OCI-LY1 (cell line): ENCODE measurements at regions not wholly inside any gene's neighbourhood (a gene's known extent, or its start where the extent isn't known, plus 50 kb on each side); places are given as distances from the start of the nearest gene placed in this dataset.

Experiments
- H2AFZ ChIP-seq: fragments of 200-600 bp; sonication (generic), shearing (Covaris generic); 2 replicates; pipeline ENCODE4 v1.6.0; 2014; ENCODE audit warnings: antibody characterized with exemption, mild to moderate bottlenecking, low read length
- H3F3A ChIP-seq: fragments of 200-600 bp; sonication (generic), shearing (Covaris generic); 2 replicates; pipeline ENCODE4 v1.6.0; 2014; ENCODE audit warnings: mild to moderate bottlenecking, antibody characterized with exemption, low read length, moderate library complexity; ENCODE audit not compliant: insufficient read depth
- H3K27ac ChIP-seq: fragments of 200-600 bp; sonication (generic); 2 replicates; pipeline ENCODE4 v1.5.1; 2014; ENCODE audit warnings: low read length, mixed run types, mild to moderate bottlenecking, low read depth; ENCODE audit not compliant: poor library complexity, severe bottlenecking
- H3K27me3 ChIP-seq: fragments of 200-600 bp; sonication (generic); 2 replicates; pipeline ENCODE4 v1.6.0; 2014; ENCODE audit warnings: antibody characterized with exemption, mild to moderate bottlenecking, low read length, moderate library complexity; ENCODE audit not compliant: insufficient read depth
- H3K36me3 ChIP-seq: fragments of 200-600 bp; sonication (generic); 2 replicates; pipeline ENCODE4 v1.6.1; 2014; ENCODE audit warnings: mild to moderate bottlenecking, antibody characterized with exemption, low read length, moderate library complexity, mixed read lengths; ENCODE audit not compliant: insufficient read depth
- H3K4me1 ChIP-seq: fragments of 200-600 bp; sonication (generic); 2 replicates; pipeline ENCODE4 v1.5.1; 2014; ENCODE audit warnings: mild to moderate bottlenecking, low read length, moderate library complexity; ENCODE audit not compliant: insufficient read depth, severe bottlenecking
- H3K4me2 ChIP-seq: fragments of 200-600 bp; sonication (generic), shearing (Covaris generic); 2 replicates; pipeline ENCODE4 v1.6.1; 2014; ENCODE audit warnings: low read length
- H3K4me3 ChIP-seq: fragments of 200-600 bp; sonication (generic); 2 replicates; pipeline ENCODE4 v1.5.1; 2014; ENCODE audit warnings: low read length, low read depth, mild to moderate bottlenecking, mixed read lengths; ENCODE audit not compliant: poor library complexity, severe bottlenecking
- H3K79me2 ChIP-seq: fragments of 200-600 bp; shearing (Covaris generic); 2 replicates; pipeline ENCODE4 v1.6.1; 2016; ENCODE audit warnings: mixed run types, low read length, mixed read lengths; ENCODE audit not compliant: insufficient read depth
- H3K9ac ChIP-seq: fragments of 200-600 bp; sonication (generic), shearing (Covaris generic); 2 replicates; pipeline ENCODE4 v1.6.1; 2014; ENCODE audit warnings: mild to moderate bottlenecking, low read length, mixed read lengths
- H3K9me2 ChIP-seq: fragments of 200-600 bp; sonication (generic), shearing (Covaris generic); 2 replicates; pipeline ENCODE4 v1.6.1; 2014; ENCODE audit warnings: low read depth, mild to moderate bottlenecking, low read length, mixed read lengths
- H3K9me3 ChIP-seq: fragments of 200-600 bp; shearing (Covaris generic); 2 replicates; pipeline ENCODE4 v1.6.1; 2014; ENCODE audit warnings: low read length, mixed read lengths
- H4K20me1 ChIP-seq: fragments of 200-600 bp; sonication (generic), shearing (Covaris generic); 2 replicates; pipeline ENCODE4 v1.6.0; 2016; ENCODE audit warnings: mild to moderate bottlenecking, low read length; ENCODE audit not compliant: insufficient read depth
- EZH2 ChIP-seq: fragments of 200-600 bp; sonication (generic), shearing (Covaris generic); IDR thresholded peaks from 2 replicates; pipeline ENCODE4 v1.8.0; 2017; ENCODE audit warnings: borderline replicate concordance, mixed run types, mild to moderate bottlenecking, antibody characterized with exemption, low read length, moderate library complexity, mixed read lengths
- TF ChIP-seq, protein P1 (sequence below): fragments of 200-600 bp; sonication (generic), shearing (Covaris generic); IDR thresholded peaks from 2 replicates; pipeline ENCODE4 v1.5.1; 2017; ENCODE audit warnings: mild to moderate bottlenecking, antibody characterized with exemption, low read length, moderate library complexity, mixed read lengths

DNA sequence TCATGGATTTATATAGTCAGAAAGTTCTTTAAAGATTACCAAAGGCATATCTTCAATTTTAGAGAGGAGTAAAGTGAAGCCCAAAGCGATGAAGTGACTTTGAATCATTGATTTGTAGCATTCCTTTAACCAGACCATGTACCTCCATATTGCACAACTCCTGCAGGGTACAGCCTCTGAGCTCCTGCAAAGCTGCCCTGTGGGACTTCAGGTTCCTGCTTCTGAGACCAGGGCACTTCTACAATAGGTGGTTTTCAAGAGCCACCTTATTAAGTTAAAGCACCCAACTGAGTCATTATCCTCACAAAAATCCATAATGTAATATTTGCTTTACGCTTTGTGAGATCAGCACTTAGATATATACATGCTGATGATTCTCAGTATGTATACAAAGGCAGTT, 270.7 kb upstream of the RGS17 start:
- no peak overlapping the region for H3K4me3 ChIP-seq
- TF ChIP-seq, protein P1, sequence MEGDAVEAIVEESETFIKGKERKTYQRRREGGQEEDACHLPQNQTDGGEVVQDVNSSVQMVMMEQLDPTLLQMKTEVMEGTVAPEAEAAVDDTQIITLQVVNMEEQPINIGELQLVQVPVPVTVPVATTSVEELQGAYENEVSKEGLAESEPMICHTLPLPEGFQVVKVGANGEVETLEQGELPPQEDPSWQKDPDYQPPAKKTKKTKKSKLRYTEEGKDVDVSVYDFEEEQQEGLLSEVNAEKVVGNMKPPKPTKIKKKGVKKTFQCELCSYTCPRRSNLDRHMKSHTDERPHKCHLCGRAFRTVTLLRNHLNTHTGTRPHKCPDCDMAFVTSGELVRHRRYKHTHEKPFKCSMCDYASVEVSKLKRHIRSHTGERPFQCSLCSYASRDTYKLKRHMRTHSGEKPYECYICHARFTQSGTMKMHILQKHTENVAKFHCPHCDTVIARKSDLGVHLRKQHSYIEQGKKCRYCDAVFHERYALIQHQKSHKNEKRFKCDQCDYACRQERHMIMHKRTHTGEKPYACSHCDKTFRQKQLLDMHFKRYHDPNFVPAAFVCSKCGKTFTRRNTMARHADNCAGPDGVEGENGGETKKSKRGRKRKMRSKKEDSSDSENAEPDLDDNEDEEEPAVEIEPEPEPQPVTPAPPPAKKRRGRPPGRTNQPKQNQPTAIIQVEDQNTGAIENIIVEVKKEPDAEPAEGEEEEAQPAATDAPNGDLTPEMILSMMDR = no peak
- no peak for TF ChIP-seq EZH2
- H3K27me3 ChIP-seq = no peaks in the 10 kb centered on the region
- no peaks in the 10 kb centered on the region for H3K79me2 ChIP-seq
- H3F3A ChIP-seq = no peaks in the 10 kb centered on the region
- no peaks in the 10 kb centered on the region for H4K20me1 ChIP-seq
- no peak overlapping the region for H2AFZ ChIP-seq
- H3K27ac ChIP-seq = no peak overlapping the region
- H3K36me3 ChIP-seq = no peaks in the 10 kb centered on the region
- H3K9ac ChIP-seq = no peak overlapping the region
- H3K9me2 ChIP-seq = no peaks in the 10 kb centered on the region
- no peak overlapping the region for H3K4me2 ChIP-seq
- no peaks in the 10 kb centered on the region for H3K9me3 ChIP-seq
- H3K4me1 ChIP-seq = no peaks in the 10 kb centered on the region

DNA sequence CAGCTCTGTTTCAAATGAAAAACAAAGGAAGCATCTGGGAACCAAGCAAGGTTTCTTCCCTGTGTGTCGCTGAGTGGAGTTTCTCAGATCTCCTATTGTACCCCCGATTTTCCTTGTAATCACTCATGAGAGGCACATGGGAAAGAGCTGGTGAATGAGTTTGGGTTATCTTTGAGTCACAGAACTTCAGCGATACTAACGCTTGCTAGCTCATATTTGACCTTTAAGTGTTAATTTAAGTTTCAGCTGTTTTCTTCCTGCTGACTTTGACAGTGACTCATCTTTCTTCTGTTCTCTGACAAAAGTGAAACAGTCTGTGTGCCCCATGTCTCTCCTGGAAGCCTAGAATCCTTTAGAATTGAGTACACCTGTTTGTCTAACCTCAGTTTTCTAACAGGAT, 261.1 kb upstream of the RGS17 start:
- Histone ChIP-seq H3K9me2 (no peaks in the 10 kb centered on the region), H3K27me3 (no peaks in the 10 kb centered on the region), H3K36me3 (no peaks in the 10 kb centered on the region), H3K9me3 (no peaks in the 10 kb centered on the region), H3K4me1 (no peaks in the 10 kb centered on the region), H4K20me1 (no peaks in the 10 kb centered on the region), H3K4me2 (no peak overlapping the region), H3K79me2 (no peaks in the 10 kb centered on the region), H3K27ac (no peak overlapping the region), H3F3A (no peaks in the 10 kb centered on the region), H3K4me3 (no peak overlapping the region), H3K9ac (no peak overlapping the region), H2AFZ (no peak overlapping the region)
- no peak for TF ChIP-seq EZH2
- TF ChIP-seq, protein P1 = no peak

DNA sequence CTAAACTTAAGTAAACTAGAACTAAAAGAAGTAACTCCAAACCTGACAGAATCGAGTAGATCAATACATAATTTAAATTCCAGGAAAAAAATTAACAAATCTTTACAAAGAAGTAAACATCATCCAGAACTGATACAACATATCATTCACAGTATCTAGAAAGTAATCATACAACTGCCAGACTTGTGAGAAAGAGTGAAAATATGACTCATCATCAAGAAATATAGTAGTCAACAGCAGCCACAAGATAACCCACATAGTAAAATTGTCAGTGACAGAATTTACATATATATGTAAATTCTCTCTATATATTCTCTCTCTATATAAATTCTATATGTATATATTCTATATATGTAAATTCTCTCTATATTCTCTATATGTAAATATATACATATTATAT, 242.8 kb upstream of the RGS17 start:
- Histone ChIP-seq H3K27me3 (no peaks in the 10 kb centered on the region), H3K79me2 (no peaks in the 10 kb centered on the region), H3K9me2 (no peaks in the 10 kb centered on the region), H3K9ac (no peak overlapping the region), H3K4me1 (no peaks in the 10 kb centered on the region), H3F3A (no peaks in the 10 kb centered on the region), H3K36me3 (no peaks in the 10 kb centered on the region), H3K9me3 (no peaks in the 10 kb centered on the region), H4K20me1 (no peaks in the 10 kb centered on the region), H2AFZ (no peak overlapping the region), H3K4me3 (no peak overlapping the region), H3K27ac (no peak overlapping the region), H3K4me2 (no peak overlapping the region)
- TF ChIP-seq EZH2 = no peak
- TF ChIP-seq, protein P1 = no peak
